ENCODE measurements at regions not wholly inside any gene's neighbourhood (a gene's known extent, or its start where the extent isn't known, plus 50 kb on each side); places are given as distances from the start of the nearest gene placed in this dataset.

GRCh38 chr9:1702701-1703100 is 312.4 kb upstream of the SMARCA2 start:
- TF ChIP-seq CTCF (IDR thresholded peaks at IDR 0.05; ENCODE audit: insufficient read depth, low read length, poor library complexity, severe bottlenecking) (no peak), EZH2phosphoT487 (conservative IDR thresholded peaks at IDR 0.05; ENCODE audit: low read length) (no peak)
